ENCODE measurements at regions not wholly inside any gene's neighbourhood (a gene's known extent, or its start where the extent isn't known, plus 50 kb on each side); places are given as distances from the start of the nearest gene placed in this dataset.

DNA sequence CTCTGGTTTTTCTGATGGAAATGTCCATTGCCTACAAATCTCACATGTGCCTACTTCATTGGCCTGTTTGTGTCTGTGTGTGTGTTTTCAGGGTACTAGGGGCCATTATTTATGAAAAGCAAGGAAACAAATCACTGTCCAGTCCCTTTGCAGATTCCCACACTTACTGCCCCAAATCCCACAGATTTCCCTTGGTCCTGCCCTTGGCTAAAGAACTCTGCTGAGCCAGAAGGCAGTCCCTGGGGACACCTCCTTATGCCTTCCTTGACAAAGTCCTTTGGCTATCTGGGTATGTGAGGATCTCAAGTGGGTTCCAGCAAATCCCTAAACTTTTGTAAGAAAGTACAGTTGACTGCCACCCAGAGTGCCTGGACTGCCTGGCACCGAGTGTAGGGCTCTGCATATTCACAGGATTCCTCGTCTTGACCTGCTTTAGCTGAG is 388.1 kb downstream of the BCAT1 start:
- TF ChIP-seq, protein P1, sequence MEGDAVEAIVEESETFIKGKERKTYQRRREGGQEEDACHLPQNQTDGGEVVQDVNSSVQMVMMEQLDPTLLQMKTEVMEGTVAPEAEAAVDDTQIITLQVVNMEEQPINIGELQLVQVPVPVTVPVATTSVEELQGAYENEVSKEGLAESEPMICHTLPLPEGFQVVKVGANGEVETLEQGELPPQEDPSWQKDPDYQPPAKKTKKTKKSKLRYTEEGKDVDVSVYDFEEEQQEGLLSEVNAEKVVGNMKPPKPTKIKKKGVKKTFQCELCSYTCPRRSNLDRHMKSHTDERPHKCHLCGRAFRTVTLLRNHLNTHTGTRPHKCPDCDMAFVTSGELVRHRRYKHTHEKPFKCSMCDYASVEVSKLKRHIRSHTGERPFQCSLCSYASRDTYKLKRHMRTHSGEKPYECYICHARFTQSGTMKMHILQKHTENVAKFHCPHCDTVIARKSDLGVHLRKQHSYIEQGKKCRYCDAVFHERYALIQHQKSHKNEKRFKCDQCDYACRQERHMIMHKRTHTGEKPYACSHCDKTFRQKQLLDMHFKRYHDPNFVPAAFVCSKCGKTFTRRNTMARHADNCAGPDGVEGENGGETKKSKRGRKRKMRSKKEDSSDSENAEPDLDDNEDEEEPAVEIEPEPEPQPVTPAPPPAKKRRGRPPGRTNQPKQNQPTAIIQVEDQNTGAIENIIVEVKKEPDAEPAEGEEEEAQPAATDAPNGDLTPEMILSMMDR (IDR thresholded peaks at IDR 0.05): no peak
- no peak for TF ChIP-seq EZH2phosphoT487 (IDR thresholded peaks at IDR 0.05)
- TF ChIP-seq EZH2 (IDR thresholded peaks at IDR 0.05): no peak

All from neural progenitor cell (in vitro differentiated cells).